Activated CD4-positive, alpha-beta T cell treated with anti-CD3 and anti-CD28 coated beads, Interleukin-2, amount 50 U/mL, for 24 hours (primary cell): ENCODE measurements at regions not wholly inside any gene's neighbourhood (a gene's known extent, or its start where the extent isn't known, plus 50 kb on each side); places are given as distances from the start of the nearest gene placed in this dataset.
"Not testable (repeated sequence)": the region's sequence is repeated elsewhere in the genome, so short reads cannot be mapped to it uniquely, and the experiment has no call there.

ENCODE experiments used
- DNase-seq, 2 donors: peaks; one replicate each; pipeline ENCODE4 v3.0.0-alpha.2; 2020; ENCODE audit warnings: low read depth in 1 of 2, low spot score in 1 of 2

DNA sequence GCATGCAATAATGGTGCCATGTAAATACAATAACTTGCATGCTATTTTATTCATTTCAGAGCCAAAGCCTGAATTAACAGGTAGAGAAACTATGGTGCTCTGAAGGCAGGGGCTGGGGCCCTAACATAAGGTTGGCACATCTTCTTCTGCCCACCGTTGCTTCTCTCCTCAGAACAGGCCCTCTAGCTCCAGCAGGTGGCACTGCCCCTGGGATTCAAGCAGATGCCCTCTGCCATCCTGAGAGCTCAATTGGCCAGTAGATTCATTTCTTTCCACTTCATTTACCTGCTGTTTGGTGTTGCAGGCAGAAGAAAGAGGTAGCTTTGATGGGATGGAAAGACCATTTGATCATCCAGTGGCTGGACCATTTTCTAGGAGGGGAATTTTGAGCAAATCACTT, 130.5 kb downstream of the FOXB1 start:
- no peak for DNase-seq

DNA sequence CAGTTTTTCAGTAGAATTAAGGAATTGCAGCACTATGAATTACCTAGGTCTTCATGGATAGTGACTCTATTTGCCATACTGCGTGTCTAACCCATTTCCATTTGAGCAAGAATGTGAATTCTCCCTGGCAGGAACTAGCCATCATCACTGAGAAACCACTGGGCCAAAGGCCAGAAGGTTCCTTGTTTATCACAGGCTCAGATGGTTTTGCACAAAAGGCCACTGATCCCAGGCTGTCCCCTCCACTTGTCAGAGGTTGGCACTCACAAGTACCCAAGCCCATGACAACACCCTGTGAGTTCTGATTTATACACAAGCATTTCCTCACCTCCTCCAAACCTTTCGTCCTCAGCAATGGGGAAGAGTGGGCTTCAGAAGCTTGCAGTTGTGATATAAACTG, 131.8 kb downstream of the FOXB1 start:
- no peak for DNase-seq

DNA sequence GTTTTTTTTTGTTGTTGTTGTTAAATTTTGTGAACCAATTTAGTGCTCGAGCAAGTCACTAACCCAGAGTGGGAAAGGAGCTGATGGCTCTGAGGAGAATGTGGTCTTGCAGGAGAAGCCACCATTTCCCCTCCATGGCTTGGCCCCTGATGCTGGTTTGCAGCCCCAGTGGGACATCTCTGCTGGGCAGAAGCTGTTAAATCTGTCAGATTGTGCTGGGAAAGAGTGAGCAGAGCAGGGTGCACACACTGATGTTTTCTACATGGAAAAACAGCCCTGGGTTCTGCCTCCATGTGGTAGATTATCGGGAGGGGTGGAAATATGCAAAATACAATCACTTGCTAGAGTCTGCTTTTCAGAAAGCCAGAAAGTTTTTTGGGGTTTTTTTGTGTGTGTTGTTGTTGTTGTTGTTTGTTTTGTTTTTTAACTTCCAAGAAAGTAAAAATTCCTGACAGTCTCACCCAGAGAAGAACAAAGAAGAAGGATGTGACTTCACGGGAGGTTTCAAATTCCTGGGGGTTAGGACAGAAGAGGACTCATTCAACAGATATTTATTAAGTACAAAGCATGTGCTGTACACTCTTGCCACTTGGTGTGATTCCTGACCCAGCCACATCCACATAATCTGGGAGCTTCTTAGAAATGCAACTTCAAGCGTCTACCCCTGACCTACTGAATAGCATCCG, 133.7 kb downstream of the FOXB1 start:
- DNase-seq: no peak

DNA sequence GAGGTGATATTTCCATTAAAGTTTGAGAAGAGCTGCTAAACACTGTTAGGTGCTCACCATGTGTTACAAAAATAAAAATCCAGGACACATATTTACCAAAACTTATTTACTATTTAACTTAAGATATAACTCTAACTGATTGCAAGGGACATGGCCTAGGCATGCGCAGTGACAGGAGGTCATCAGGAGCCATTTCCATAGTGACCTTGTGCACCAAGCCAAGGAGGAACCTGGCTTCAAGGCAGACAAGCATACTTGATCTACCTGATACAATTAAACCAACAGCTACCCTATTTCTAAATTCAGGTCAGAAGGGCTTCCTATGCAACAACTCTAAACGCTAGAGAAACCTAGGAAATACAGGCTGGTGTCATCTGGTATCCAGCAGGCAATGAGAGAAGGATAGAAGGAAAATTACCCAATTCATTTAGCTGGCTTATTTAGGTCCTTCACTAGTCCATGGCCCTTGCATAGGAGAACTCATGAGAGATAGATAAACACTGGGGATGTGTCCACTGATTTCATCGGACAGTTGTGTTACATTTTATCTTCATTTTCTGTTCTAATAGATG, 134.4 kb downstream of the FOXB1 start:
- no peak for DNase-seq

DNA sequence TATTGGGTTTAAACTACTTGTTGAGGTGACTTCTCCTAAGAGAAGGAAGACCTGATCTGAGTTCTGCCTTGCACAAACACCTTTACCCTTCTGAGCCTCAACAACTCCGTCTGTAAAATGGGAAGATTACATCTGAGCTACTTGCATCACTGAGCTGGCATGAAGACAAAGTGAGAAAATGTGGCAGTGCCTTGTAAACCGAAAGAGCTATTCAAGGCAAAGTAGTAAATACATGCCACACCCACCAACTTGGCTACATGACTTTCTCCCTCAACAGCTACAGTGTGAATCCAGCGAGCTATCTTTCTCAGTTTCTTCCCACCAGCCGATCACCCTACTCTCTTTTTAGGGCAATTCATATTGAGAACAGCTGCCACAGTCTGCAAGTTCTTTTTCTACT, 148.3 kb downstream of the FOXB1 start:
- DNase-seq: no peak

DNA sequence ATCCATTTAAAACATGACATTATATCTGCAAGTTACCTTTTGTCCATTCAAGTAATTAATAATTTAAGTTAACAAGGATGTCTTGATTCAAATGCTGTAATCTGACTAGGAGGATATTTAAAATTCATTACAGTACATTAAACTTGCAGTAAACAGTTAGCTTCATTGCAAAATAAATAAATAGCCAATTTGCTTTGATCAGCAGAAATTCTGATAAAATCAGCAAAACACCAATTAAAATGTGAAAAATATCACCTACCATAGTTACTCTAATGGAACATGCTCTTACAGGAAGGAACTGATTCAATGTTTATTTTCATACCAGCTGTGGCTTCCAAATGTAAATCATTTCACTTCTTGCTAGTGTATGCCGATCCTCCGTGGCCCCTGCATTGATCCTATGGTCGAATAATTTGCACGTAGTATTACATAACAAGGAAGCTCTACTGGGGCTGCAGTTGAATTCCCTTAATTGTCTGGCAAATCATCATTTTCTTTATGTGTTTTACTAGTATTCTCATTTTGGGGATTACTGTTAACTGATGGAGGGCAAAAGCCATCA, 150.7 kb downstream of the FOXB1 start:
- no peak for DNase-seq

DNA sequence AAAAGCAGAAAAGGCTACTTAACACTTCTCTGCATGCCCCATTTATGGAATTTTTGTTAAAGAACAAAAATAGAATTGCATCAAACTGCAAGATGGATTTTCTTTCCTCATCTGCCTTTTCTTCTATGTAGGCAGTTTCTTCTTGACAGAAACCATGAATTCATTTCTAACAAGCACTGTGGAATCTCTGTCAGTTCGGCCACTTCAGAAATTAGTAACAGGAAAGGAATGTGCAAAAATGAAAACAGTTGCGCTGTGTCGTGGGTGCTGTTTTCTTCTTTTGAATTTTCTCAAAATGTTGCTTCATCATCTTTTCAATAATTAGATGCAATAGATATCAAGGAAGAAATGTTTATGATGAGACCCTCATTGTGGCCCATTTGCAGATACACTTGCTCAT, 151.6 kb downstream of the FOXB1 start:
- DNase-seq: no peak

DNA sequence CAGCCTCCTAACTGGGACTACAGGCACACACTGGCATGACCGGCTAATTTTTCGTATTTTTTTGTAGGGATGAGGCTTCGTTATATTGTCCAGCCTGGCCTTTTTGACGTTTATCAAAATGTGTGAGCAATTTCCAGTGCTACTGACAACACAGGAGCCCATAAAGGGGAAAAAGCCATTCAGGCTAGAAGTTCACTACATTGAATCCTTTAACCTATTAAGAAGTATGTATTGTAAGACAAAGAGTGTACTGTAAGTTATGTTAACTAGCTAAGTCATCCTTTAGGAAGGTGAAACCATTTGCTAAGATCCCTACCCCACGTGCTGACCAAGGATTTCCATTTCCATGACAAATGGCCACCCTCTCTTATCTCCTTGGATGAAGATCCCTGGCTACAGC, 156.8 kb downstream of the FOXB1 start:
- no peak for DNase-seq

DNA sequence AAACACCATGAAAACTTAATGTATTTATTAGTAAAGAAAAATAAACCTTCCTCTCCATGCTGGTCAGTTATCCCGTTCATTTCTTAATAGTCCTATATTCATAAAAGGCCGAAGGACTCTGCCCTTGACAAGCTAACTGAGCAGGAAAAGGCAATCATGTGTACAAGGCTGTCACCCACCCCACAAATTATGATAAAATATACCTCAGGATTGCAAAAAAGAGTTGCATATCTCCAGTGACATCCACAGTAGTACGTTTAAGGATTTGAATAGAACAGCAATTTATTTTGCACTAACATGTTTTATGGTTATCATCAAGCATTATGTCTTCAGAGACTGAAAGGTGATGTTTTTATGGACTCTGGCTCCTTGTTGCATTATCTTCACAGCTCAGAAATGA, 157.6 kb downstream of the FOXB1 start:
- DNase-seq: no peak

DNA sequence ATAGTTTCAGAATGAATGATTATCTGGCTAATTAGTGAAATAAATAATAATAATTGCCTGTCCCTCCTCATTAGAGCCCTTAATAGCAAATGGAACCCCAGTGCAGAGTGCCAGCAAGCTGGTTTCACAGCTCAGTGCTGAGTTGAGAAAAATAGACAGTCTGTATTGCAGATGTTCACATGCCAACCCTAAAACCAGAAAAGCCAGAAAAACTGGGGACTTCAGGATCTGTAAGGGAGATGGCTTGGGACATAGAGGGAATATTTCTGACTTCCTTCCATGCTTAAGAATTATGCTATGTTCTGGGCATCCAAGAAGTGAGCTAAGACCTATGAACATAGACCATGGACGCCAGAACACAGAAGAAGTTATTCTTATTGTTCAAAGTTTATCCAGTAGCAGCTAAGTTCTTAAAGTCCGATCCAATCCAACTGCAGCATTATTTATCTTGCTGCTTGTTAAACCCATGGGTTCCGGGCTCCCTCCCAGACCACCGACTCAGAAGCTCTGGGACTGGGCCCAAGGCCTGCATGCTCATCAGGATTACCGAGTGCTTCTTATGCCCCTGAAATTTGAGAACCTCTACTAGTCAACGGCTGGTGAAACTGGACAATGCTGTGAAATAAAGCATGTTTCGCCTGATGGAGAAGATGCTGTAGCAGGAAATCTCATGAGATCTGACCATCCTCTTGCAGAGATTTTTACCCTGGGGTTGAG, 158.3 kb downstream of the FOXB1 start:
- no peak for DNase-seq

DNA sequence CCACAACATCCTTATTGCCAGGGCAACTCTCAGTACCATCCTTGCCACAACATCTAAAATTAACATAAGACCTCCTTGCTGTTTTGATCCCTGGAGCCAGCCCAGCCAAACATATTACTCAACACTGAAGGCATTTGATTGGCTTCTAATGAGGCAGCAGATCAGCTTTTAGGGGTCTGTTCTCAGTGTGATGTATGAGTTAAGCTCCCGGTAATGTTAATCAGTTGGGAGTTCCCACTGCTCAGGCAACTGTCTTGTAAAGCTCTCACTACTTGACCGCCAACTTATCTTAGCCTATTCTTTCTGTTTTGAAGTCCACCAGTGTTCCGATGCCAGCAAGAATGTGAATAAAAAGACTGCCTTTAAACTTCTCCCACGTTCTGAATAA, 158.9 kb downstream of the FOXB1 start:
- DNase-seq: no peak

DNA sequence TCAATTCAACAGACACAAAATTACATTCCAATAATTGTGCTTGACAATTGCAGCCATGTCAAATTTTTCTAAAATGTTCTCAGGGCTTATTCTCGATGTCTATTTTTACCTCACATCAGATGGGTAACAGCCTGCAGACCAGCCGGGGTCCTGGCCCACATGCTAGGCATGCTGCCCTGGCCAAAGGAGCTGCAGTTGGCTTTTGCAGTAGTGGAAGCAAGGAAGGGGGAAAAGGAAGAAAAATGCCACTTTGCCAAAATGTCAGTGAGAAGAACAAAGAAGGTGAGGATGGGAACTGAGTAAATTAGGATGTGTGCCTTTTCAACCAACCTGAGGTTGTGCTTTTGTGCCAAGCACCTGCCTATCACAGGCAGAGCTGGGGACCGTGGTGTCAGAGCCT, 161.0 kb downstream of the FOXB1 start:
- no peak for DNase-seq

DNA sequence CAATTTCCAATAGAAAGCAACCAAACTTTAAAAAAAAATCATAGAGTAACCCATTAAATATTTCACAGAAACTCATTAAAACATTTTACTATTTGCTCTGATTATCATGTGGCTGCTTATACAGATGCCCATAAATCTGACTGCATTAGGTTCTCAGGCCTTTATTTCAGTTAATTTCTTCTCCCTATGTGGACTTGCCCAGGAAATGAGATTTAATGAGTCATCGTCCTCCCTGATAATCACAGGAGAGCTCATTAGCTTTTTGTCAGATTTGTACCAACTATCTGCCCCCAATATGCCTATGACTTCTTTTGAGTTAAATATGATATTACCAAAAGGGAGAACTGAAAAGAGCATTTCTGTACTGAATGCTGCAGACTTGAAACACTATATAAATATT, 168.0 kb downstream of the FOXB1 start:
- DNase-seq: no peak

DNA sequence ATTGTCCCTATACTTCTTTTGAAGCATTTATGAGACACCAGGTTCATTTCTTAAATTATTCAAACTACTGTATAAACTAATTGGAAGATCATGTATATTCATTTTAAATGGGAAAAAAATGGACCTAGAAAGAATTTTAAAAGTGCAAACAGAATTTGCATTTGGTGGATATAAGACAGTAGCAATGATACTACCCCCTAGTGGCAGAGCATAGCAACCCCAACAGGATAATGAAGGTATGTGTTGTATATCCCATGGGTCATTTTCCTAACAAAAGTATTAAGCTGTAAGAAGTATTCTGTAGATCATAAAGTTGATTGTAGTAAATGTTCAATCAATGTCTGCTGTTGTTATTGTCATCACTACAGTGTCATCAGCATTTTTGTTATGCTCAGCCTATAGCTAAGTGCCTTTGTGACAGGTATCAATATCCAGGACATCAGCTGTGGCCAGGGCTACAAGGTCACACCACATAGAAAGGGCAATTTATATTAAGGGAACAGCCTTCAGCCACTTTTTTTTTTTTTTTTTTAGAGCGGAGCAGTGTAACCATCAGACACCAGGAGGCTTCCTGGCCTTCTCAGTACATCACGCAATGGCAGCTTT, 175.8 kb downstream of the FOXB1 start:
- peak in 1 of 2 donors; percentile 25 for DNase-seq

DNA sequence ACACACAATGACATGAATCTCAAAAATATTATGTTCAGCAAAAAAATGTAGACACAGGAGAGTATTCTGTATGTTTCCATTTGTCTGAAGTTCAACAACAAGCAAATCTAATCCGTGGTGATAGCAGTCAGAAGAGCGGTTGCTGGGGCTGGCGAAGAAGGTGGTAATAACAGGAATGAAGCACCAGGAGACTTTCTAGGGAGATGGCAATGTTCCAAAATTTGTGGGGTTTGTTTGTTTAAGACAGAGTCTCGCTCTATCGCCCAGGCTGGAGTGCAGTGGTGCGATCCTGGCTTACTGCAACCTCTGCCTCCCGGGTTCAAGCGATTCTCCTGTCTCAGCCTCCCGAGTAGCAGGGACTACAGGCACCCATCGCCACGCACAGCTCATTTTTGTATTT, 177.8 kb downstream of the FOXB1 start:
- not testable (repeated sequence) for DNase-seq

DNA sequence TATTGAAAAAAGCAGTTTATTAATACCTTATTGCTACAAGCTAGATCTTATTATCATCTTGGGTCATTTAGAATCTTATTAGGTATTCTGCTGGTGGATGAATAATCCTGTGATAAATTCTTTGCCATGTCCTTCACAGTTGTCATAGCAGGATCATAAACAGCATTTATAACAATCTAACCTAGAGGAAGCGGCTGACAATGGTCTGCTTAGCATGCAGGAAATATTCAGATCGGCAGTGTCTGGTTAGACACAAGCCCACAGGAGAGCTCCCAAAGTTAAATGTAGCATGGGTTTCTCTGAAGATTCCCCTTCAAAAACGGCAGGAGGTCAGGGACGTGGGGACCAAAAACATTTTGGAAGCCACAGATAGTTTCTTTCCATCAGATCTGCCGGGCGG, 179.3 kb downstream of the FOXB1 start:
- no peak for DNase-seq

DNA sequence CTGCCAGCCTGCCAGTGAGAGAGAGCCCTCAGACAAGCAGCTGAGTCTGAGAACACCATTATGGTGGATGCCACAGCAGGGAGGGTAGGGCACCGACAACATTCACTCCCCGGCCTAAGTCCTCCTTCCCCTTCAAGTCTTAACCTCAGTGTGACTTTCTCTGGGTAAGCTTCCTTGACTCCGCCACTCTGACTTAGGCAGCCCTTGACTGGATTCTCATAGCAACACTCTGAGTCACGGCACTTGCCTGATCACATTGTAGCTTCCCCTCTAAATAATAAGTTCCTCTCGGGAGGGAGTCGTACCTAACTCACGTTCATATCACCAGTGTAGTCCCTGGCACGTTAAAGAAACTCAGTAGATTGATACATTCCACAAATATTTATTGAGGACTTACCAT, 180.5 kb downstream of the FOXB1 start:
- no peak for DNase-seq

DNA sequence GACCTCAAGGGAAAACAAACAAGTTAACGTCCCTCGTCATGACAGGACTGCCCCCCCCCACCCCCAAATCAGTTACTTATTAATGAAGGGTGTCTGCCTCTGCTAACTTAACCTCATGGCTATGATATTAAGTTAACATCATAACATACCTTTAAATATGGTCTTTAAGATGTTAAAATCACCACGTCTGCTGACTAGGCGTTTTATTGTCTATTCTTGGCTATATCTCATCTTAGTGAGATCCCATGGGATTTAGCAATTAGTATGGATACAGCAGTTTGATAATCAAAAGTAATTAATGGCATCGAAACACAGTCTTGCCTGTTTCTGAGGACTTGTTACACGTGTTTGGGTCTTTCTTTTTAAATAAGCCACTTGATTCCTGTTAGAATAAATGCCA, 186.9 kb downstream of the FOXB1 start:
- DNase-seq: no peak

DNA sequence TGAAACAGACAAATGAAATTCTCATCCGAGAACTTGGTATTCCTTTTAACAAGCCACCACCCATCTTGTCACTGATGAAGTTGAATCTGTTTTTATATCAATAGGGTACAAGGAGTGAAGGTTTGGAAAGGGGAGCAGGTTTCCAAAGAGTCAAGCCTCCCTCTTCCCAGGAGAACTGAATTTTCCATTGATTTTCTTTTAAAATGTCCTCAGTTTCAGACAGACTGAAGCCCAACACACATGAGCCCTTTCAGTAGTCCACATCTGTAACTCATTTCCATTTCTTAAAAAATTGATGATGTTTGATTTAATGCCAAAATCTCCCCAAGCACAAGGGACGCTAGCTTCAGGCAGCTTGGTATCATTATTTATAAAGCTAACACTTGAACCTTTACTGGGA, 187.7 kb downstream of the FOXB1 start:
- no peak for DNase-seq

DNA sequence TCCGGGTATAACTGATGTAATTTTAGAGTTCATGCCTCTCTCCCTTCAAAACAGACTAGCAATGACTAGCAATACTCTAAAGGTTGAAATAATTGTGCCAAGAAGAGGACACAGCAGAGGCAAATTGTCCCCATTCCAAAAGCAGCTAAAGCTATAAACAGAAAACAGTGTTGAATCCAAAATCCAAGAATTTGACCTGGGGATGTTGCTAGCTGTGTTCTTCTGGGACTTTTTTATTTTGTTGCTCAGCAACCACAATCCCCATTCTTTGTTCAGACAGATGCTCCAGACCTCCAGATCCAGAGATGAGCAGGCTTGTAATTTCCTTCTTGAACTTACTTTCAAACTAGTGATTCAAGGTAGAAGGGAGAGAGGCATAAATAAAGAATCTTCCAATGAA, 191.5 kb downstream of the FOXB1 start:
- DNase-seq: no peak

DNA sequence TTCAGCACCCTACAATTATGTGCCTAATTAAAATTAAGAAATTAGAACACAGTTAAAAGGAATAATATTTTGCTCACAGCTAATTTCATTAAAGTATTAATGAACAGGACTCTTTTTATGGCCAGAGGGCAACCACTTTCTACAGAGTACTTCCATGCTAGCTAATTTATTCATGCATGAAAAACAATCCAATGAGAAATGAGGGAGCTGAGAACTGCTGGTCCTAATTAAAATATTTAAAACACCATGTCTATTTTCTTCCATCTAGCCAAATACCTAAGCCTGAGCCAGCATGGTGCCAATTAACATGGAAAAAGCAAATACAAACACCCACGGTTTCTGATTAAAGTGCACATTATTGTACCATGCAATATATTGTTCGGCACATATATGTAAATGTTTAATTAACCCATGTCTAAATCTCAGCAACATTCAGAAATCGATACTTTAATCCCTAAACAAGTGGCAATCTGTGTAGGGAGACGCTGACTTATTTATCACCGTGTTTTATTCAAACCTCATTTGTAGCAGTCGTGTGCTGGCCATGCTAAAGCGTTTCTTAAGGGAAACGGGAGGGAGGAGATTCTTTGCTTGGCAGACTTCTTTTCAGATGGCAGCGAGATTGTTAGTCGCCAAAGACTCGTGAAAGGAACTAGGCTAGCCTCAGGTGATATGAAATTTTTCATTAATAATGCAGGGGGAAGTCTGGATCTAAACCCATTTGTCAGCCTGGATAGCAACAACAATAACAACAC, 193.5 kb downstream of the ANXA2 start:
- DNase-seq: no peak
